Effector memory CD8-positive, alpha-beta T cell (primary cell): ENCODE measurements at regions not wholly inside any gene's neighbourhood (a gene's known extent, or its start where the extent isn't known, plus 50 kb on each side); places are given as distances from the start of the nearest gene placed in this dataset.
"Not testable (repeated sequence)": the region's sequence is repeated elsewhere in the genome, so short reads cannot be mapped to it uniquely, and the experiment has no call there.

Experiments used
- ATAC-seq: fragments of 150-1000 bp; cut with Tn5 transposase; replicated peaks from 2 replicates; pipeline ENCODE4 v1.10.0; 2021; ENCODE audit warnings: mild to moderate bottlenecking, moderate library complexity
- DNase-seq, 3 experiments: peaks; one replicate each; pipeline ENCODE4 v3.0.0; 2021
- H3K27ac Mint-ChIP-seq, 2 donors: one replicate each; pipeline ENCODE4 v1.8.0; 2022; ENCODE audit warnings: mild to moderate bottlenecking in 2 of 2, mixed read lengths in 2 of 2, moderate library complexity in 2 of 2
- H3K27me3 Mint-ChIP-seq, 2 donors: one replicate each; pipeline ENCODE4 v1.8.0; 2022; ENCODE audit warnings: mixed read lengths in 2 of 2
- H3K36me3 Mint-ChIP-seq: one replicate; pipeline ENCODE4 v1.8.0; 2022; ENCODE audit warnings: mild to moderate bottlenecking, moderate library complexity, mixed read lengths; ENCODE audit not compliant: insufficient read depth
- H3K4me1 Mint-ChIP-seq, 2 donors: one replicate each; pipeline ENCODE4 v1.8.0; 2022; ENCODE audit warnings: low read depth in 2 of 2, mixed read lengths in 2 of 2
- H3K4me3 Mint-ChIP-seq, 2 donors: one replicate each; pipeline ENCODE4 v1.8.0; 2022; ENCODE audit warnings: mild to moderate bottlenecking in 2 of 2, mixed read lengths in 2 of 2, moderate library complexity in 2 of 2
- H3K9me3 Mint-ChIP-seq, 2 donors: one replicate each; pipeline ENCODE4 v1.8.0; 2022; ENCODE audit warnings: mixed read lengths in 2 of 2

DNA sequence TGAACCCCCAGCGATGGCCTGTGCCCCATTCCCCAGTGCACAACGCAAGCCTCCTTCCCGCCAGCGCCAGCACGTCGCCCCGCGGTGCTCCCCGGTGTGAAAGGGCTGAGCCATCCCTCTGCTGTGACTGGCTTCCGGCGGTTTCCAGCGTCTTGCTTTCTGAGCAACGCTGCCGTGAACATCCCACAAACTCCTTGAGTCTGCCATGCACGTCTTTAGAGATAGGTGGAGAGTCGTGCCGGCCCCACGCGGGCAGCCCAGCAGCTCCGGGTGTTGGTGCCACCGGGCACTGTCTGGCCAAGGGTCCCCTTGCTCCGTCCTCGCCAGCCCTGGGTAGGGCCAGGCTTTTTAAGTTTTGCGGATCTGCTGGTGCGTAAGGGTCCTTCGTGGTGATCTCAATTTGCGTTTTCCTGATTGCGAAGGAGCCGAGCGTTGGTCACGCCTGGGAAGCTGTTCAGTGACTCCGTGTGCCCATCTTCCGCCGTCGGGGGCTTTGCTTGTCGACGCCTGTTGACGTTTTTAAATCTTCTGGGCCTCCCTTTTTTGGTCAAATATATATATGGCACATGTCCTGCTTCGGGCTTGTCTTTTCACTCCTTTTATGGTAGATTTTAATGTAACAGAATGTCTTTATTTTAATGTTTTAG is 70.6 kb downstream of the FOXL3 start:
- peak; percentile 23 for ATAC-seq
- no peaks in the 10 kb centered on the region for H3K9me3 Mint-ChIP-seq
- H3K4me1 Mint-ChIP-seq = peaks cover 19 to 34% of the 10 kb centered on the region in 2 donors
- no peak for DNase-seq
- peaks cover 0 to 6% of the 10 kb centered on the region in 2 donors for H3K27me3 Mint-ChIP-seq
- H3K27ac Mint-ChIP-seq = peak overlapping the region in 1 of 2 donors; percentile 41
- H3K4me3 Mint-ChIP-seq = peak overlapping the region; percentile 35 to 69
- no peaks in the 10 kb centered on the region for H3K36me3 Mint-ChIP-seq

DNA sequence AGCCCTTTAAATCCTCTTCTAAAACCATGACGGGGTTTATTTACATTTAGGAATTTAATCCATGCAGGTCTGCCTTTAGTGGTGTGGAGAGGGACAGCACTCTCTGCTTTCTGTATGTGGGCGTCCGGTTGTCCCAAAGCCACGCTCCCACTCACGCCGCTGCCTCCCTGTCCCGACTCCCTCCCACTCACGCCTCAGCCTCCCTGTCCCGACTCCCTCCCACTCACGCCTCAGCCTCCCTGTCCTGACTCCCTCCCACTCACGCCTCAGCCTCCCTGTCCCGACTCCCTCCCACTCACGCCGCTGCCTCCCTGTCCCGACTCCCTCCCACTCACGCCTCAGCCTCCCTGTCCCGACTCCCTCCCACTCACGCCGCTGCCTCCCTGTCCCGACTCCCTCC is 71.2 kb downstream of the FOXL3 start:
- not testable (repeated sequence) for H3K4me3 Mint-ChIP-seq, H3K36me3 Mint-ChIP-seq, H3K9me3 Mint-ChIP-seq, H3K27ac Mint-ChIP-seq, DNase-seq, H3K27me3 Mint-ChIP-seq, ATAC-seq
- H3K4me1 Mint-ChIP-seq = peaks cover 25 to 40% of the 10 kb centered on the region in 2 donors

DNA sequence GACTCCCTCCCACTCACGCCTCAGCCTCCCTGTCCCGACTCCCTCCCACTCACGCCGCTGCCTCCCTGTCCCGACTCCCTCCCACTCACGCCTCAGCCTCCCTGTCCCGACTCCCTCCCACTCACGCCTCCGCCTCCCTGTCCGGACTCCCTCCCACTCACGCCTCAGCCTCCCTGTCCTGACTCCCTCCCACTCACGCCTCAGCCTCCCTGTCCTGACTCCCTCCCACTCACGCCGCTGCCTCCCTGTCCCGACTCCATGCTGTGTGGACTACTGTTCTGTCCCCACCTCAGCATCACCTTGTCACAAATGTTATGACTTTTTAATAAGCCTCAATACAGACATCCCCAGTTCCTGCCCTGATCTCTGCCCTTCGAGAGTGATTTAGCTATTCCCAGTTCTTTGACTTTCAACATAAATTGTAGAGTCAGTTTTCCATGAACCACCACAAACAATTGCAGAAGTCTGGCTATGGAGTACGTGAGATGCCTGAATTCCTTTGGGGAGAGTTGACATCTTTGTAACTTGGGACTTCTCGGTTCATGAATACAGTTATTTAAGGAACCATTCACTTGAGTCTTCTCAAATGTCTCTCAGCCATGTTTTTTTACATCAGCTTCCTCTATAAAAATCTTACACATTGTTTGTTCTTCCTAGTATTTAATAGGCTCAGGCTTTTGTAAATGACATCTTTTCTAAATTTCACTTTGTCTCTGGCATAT is 71.9 kb downstream of the FOXL3 start:
- Mint-ChIP-seq H3K4me1 (peaks cover 30 to 47% of the 10 kb centered on the region in 2 donors), H3K27me3 (peaks cover 0 to 6% of the 10 kb centered on the region in 2 donors), H3K4me3 (peak overlapping the region; percentile 69 to 78), H3K36me3 (no peaks in the 10 kb centered on the region), H3K9me3 (no peaks in the 10 kb centered on the region), H3K27ac (peak overlapping the region; percentile 72 to 92)
- ATAC-seq (no peak), DNase-seq (no peak)

DNA sequence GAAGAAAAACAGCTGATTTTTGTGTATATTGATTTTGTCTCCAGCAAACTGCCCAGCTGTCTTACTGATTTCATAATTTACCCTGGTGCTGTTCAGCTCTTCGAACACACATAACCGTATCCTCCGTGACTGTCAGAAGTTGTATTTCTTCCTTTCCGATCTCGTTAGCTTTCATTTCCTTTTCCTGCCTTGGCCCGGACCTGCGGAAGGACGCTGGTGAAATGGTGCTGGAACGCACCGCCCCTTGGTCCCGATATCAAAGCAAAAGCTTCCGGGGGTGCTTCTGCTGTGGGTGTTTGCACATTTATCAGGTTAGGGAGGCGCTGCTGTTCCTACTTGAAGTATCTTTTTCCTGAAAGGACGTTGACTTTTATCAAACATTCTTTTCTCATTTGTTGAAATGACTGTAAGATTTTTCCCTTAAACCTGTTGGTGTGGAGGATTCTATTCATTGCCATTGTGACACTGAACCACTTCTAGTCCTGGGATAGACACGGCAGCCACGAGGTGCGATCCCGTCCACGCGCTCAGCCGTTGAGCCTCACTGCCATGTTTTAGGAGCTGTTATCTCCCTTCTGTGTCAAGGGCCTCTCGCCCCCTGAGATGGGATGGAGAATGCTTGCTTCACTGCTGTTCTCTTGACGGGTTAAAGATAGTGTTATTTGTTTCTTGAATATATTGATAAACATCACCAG is 72.6 kb downstream of the FOXL3 start:
- no peaks in the 10 kb centered on the region for H3K36me3 Mint-ChIP-seq
- H3K4me3 Mint-ChIP-seq = peak overlapping the region; percentile 69 to 78
- peak; percentile 18 to 34 (median 29) for DNase-seq
- H3K4me1 Mint-ChIP-seq = peaks cover 30 to 51% of the 10 kb centered on the region in 2 donors
- H3K27me3 Mint-ChIP-seq = peaks cover 0 to 6% of the 10 kb centered on the region in 2 donors
- peak; percentile 80 for ATAC-seq
- no peaks in the 10 kb centered on the region for H3K9me3 Mint-ChIP-seq
- H3K27ac Mint-ChIP-seq = peak overlapping the region; percentile 72 to 92

DNA sequence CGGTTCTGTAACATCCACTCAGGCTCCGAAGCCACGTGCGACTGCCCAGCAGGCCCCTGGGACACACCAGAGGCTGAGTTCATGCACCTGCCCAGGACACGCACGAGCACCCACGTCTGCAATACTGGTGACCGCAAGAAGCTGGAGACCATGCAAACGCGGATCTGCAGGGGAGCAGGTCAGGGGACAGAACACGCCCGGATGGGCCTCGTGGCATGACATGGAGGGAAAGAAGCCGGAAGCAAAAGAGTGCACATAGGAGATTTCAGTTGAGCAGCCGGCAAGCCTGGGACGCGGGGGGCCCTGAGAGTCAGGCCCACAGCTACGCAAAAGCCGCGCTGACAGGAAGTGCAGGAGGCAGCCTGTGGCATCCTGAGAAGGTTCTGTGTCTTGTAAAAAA is 73.7 kb downstream of the FOXL3 start:
- Mint-ChIP-seq H3K36me3 (no peaks in the 10 kb centered on the region), H3K9me3 (no peaks in the 10 kb centered on the region), H3K27ac (peak overlapping the region in 1 of 2 donors; percentile 87), H3K4me1 (peaks cover 30 to 51% of the 10 kb centered on the region in 2 donors), H3K4me3 (peak overlapping the region in 1 of 2 donors; percentile 69), H3K27me3 (peaks cover 0 to 6% of the 10 kb centered on the region in 2 donors)
- ATAC-seq (peak; percentile 46), DNase-seq (no peak)

DNA sequence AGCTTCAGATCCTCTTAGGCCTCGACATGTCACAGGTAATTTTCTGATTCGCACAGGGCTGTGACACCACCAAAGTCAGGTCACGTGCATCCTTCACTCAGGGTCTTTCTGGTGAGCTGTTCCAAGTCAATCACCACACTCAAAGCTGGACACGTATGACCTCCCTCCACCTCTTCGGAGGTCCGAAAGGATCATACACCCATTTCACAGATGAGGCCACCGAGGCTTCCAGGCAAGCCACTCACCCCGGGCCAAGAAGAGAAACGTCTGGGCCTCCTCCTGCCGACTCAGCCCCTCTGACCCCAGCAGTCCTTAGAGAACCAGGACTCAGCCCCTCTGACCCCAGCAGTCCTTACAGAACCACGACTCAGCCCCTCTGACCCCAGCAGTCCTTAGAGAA is 74.6 kb downstream of the FOXL3 start:
- Mint-ChIP-seq H3K4me3 (peak overlapping the region in 1 of 2 donors; percentile 69), H3K9me3 (no peaks in the 10 kb centered on the region), H3K4me1 (peaks cover 30 to 51% of the 10 kb centered on the region in 2 donors), H3K36me3 (no peaks in the 10 kb centered on the region), H3K27me3 (peaks cover 0 to 6% of the 10 kb centered on the region in 2 donors), H3K27ac (peak overlapping the region; percentile 69 to 87)
- ATAC-seq (no peak), DNase-seq (no peak)

DNA sequence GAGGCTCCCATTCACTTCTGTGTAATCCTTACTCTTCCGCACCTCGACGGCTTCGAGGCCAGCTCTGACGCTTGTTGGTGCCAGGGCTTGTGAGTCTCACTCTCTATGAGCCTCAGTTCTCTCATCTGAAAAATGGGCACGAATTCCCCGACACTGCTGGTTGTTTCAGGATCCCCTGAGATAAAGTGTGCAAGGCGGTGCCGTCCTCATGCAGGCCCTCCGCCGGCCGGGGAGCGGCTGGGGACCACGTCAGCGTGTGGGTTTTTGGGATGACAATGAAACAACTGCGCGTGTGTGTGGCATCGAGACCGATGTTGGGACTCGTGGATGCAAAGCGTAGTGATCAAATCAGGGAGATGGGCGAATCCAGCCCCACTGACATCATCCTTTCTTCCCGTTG is 75.6 kb downstream of the FOXL3 start:
- Mint-ChIP-seq H3K27ac (no peak overlapping the region), H3K9me3 (no peaks in the 10 kb centered on the region), H3K4me1 (peaks cover 30 to 47% of the 10 kb centered on the region in 2 donors), H3K27me3 (peaks cover 0 to 6% of the 10 kb centered on the region in 2 donors), H3K36me3 (no peaks in the 10 kb centered on the region), H3K4me3 (peak overlapping the region in 1 of 2 donors; percentile 57)
- ATAC-seq (no peak), DNase-seq (no peak)

DNA sequence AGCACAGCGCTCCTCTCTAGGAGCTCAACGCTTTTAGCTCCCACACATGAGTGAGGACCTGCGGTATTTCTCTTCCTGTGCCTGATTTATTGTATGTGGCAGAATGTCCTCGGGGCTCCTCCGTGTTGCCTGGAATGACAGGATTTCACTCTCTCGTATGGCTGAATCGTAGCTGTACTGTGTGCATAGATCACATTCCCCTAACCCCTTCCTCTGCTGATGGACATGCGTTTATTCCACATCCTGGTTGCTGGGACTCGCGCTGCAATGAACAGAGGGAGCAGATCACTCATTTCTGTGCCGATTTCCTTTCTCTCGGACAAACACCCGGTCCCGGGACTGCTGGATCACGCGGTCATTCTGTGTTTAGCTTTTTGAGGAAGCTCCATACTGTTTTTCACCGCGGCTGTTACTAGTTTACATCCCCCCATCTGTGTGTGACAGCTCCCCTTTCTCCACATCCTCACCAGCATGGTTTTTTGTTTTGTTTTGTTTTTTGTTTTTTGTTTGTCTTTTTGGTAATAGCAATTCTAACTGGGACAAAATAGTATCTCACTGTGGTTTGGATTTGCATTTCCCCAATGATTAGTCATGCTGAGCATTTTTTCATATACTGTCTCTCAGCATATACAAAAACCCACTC is 76.3 kb downstream of the FOXL3 start:
- ATAC-seq = no peak
- H3K4me1 Mint-ChIP-seq = peaks cover 30 to 47% of the 10 kb centered on the region in 2 donors
- H3K36me3 Mint-ChIP-seq = no peaks in the 10 kb centered on the region
- DNase-seq = no peak
- peak overlapping the region; percentile 9 to 57 for H3K4me3 Mint-ChIP-seq
- peak overlapping the region; percentile 3 to 44 for H3K27ac Mint-ChIP-seq
- no peaks in the 10 kb centered on the region for H3K9me3 Mint-ChIP-seq
- peaks cover 0 to 6% of the 10 kb centered on the region in 2 donors for H3K27me3 Mint-ChIP-seq

DNA sequence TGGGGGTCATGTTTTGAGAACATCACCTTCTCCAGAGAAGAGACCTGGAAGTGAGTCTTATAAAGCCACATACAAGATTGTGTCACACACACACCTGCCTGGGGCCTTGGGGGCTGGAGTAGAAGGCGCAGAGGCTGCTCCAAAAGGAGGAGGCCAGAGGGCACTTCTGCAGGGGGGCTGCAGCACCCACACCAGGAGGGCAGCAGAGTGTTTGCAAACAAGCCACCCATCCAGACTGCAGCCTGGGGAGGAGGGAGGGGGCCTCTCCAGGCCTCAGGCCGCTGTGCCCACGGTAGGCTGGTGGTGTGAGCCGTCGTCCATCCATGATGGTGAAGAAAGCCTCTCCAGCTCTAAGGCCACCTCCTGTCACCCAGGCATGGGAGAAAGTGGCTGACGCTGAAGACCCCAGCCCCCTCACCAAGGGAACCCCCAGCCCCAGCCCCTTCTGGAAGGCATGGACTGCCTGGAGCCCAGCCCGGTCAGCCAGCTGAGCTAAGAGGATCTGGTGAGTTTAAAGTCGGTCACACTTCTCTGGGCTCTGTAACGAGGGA is 77.5 kb downstream of the FOXL3 start:
- H3K27ac Mint-ChIP-seq = peak overlapping the region in 1 of 2 donors; percentile 3
- no peak overlapping the region for H3K4me3 Mint-ChIP-seq
- peaks cover 22 to 39% of the 10 kb centered on the region in 2 donors for H3K4me1 Mint-ChIP-seq
- no peaks in the 10 kb centered on the region for H3K9me3 Mint-ChIP-seq
- no peaks in the 10 kb centered on the region for H3K27me3 Mint-ChIP-seq
- DNase-seq = no peak
- ATAC-seq = no peak
- H3K36me3 Mint-ChIP-seq = no peaks in the 10 kb centered on the region

DNA sequence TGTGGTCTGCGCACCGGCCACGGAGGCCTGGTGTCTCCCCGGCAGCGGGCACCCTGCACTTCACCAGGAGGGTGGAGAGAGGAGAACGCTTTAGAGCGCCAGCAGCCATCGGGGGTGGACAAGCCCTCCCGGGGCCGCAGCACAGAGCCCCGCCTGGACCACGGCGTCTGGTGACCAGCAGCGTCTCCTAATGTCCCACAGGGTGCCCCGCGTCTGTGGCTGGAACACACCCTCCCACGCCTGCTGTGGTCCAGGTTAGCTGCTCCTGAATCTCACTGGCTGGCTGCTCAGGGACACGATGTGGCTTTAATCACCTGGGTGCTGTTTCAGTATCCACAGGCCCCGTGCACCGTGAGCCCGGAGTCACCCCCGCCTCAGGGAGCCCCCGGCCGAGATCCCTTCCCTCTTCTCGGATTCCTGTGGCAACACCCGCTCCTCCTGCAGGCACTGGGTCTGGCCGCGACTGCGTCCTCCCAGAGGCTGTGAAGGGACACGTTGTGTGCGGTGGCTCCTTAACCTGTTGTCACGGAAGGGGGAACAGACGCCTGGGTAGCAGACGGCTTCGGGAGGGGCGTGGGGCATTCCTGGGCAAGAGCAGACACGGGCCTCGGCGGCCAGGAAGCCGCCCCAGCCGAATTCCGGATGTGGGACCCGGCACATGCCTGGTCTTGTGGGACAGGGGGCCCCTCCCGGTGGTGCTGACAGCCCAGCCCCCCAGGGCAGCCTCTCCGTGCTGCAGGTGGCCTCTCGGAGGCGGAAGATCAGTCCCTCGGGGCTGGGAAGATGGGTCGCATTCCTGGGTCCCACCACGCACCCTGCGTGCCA is 78.9 kb downstream of the FOXL3 start:
- no peak overlapping the region for H3K27ac Mint-ChIP-seq
- ATAC-seq (no peak), DNase-seq (no peak)
- H3K4me1 Mint-ChIP-seq = peaks cover 13 to 28% of the 10 kb centered on the region in 2 donors
- no peak overlapping the region for H3K4me3 Mint-ChIP-seq
- H3K9me3 Mint-ChIP-seq = no peaks in the 10 kb centered on the region
- no peaks in the 10 kb centered on the region for H3K36me3 Mint-ChIP-seq
- H3K27me3 Mint-ChIP-seq = no peaks in the 10 kb centered on the region

DNA sequence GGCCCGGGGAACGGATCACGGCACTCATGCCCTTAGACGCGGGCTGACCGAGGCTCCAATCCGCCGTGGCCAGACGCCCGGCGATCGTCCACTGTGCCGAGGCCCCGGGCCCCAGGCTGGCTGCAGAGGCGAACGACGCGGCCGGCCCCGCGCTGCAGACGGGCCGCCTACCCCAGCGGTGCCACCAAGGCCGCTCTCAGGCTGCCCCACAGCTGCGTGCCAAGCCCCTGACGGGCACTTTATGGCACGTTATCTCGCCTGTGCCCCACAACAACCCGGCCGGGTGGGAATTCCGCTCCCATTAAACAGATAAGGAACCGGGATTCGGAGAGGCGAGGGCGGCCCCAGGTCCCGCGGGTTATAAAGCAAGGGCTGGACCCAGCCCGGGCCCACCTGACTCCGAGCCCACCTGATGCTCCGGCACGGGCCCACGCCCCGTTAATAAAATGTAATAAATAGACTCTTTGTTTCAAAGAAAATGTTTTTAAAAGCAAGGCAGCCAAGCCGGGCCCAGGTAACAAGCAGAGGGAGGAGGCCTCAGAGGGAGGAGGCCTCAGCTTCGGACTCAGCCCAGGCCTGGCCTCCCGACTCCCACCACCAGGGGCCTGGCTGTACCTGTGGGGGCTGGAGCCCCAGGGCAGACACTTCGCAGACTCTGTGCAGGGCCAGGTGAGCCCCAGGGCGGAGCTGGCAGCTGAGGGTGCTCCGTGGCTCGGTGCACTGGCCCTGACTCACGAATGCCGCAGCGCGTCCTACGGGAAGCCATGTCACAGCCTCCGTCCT is 79.7 kb downstream of the FOXL3 start:
- Mint-ChIP-seq H3K9me3 (no peaks in the 10 kb centered on the region), H3K4me1 (peaks cover 12 to 20% of the 10 kb centered on the region in 2 donors), H3K36me3 (no peaks in the 10 kb centered on the region), H3K27ac (no peak overlapping the region), H3K4me3 (no peak overlapping the region), H3K27me3 (no peaks in the 10 kb centered on the region)
- ATAC-seq (no peak), DNase-seq (no peak)

DNA sequence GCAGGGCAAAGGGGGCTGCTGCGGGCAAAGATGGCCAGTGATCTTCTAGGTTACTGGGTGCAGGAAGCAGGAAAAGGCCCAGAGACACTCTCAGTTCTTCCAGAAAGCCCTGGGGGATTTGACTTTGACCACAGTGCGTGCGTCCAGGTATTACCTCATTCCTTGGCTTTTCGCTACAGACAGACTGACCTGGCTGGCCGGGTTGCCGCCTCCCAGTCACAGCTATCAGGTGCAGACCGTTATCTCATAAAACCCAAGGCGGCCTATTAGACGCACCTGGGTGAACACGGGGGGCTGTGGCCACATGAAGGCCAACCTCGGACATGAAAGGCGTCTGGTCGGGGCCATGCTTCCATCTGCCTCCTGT is 80.3 kb downstream of the FOXL3 start:
- DNase-seq (no peak), ATAC-seq (no peak)
- Mint-ChIP-seq H3K36me3 (no peaks in the 10 kb centered on the region), H3K9me3 (no peaks in the 10 kb centered on the region), H3K27me3 (no peaks in the 10 kb centered on the region), H3K4me3 (no peak overlapping the region), H3K27ac (no peak overlapping the region), H3K4me1 (peaks cover 12 to 20% of the 10 kb centered on the region in 2 donors)
